Skin epidermis (tissue), 12 donors: ENCODE measurements at regions not wholly inside any gene's neighbourhood (a gene's known extent, or its start where the extent isn't known, plus 50 kb on each side); places are given as distances from the start of the nearest gene placed in this dataset.

ENCODE experiments used
- H3K27ac ChIP-seq, 21 experiments: fragments of 200-600 bp; sonication (generic) in 11 of 21; one replicate each; pipeline ENCODE4 v1.5.0; 2020; ENCODE audit warnings: mild to moderate bottlenecking in 3 of 21, inconsistent platforms in 2 of 21, moderate library complexity in 2 of 21
- H3K4me3 ChIP-seq, 7 experiments: fragments of 200-600 bp; sonication (generic) in 2 of 7; one replicate each; pipeline ENCODE4 v1.5.0; 2020; ENCODE audit warnings: inconsistent platforms in 2 of 7, mild to moderate bottlenecking in 2 of 7, moderate library complexity in 1 of 7

DNA sequence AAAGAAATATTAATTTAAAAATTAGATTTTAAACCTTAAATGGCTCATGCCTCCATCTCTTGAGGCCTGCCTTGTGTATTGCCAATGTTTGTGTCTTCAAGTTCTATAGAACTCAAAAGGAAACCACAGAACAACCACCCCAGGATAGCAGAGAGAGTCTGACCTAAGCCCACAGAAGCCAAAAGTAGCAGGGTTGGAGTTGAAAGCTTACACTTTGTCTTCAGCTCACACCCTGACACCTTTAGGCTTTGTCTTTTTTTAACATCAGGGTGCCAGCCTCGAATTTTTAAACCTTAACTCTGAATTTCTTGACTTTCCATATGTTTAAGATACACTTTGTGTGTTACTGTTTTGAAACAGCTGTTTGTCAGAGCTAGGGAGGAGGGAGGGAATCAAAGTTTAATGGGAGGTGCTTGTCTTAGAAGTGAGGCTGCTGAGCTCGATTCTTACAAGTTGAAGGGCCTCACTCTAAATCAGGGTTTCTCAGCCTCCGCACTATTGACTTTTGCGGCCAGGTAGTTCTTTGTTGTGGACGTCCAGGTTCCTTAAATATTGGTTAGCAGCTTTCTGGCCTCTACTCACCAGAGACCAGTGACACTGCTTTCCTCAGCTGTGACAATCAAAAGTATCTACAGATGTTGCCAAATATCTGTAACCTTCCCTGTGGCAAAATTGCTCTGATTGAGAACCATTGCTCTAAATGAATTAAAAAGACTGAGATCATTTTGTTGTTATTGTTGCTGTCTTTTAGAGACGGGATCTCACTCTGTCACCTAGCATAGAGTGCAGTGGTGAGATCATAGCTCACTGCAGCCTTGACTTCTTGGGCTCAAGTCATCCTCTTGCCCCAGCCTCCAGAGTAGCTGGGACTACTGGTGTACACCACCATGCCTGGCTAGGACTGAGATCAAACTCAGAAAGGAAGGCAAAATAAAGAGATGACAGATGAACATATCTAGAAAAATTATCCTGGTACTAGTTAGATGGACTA, 139.2 kb upstream of the EOMES start:
- Histone ChIP-seq H3K4me3 (no peak overlapping the region), H3K27ac (peak overlapping the region in 1 of 21 experiments; percentile 10)

DNA sequence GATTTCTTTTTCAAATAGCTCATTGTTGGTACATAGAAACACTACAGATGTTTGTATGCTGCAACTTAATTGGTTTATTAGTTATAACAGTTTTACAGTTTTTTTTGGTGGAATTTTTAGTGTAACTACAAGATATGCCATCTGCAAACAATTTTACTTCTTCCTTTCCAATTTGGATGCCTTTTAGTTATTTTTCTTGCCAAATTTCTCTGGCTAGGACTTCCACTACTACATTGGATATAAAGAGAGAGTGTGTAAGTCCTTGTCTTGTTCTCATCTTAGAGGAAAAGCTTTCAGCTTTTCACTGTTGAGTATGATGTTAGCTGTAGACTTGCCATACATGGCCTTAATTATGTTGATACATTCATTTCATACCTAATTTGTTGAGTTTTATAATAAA, 143.6 kb upstream of the EOMES start:
- Histone ChIP-seq H3K27ac (no peak overlapping the region), H3K4me3 (no peak overlapping the region)

DNA sequence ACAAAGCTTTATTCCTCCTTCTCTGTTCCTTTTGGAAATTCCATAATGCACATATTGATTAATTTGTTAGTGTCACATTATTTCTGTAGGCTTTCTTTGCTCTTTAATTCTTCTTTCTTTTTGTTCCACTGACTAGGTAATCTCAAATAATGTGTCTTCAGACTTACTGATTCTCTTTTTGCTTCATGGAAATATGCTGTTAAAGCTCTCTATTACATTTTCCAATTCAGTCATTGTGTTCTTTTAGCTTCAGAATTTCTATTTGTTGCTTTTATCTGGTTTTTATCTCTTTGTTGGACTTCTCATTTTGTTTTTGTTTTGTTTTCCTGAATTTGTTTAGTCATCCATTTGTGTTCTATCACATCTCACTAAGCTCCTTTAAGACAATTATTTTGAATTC, 147.0 kb upstream of the EOMES start:
- Histone ChIP-seq H3K27ac (no peak overlapping the region), H3K4me3 (no peak overlapping the region)

DNA sequence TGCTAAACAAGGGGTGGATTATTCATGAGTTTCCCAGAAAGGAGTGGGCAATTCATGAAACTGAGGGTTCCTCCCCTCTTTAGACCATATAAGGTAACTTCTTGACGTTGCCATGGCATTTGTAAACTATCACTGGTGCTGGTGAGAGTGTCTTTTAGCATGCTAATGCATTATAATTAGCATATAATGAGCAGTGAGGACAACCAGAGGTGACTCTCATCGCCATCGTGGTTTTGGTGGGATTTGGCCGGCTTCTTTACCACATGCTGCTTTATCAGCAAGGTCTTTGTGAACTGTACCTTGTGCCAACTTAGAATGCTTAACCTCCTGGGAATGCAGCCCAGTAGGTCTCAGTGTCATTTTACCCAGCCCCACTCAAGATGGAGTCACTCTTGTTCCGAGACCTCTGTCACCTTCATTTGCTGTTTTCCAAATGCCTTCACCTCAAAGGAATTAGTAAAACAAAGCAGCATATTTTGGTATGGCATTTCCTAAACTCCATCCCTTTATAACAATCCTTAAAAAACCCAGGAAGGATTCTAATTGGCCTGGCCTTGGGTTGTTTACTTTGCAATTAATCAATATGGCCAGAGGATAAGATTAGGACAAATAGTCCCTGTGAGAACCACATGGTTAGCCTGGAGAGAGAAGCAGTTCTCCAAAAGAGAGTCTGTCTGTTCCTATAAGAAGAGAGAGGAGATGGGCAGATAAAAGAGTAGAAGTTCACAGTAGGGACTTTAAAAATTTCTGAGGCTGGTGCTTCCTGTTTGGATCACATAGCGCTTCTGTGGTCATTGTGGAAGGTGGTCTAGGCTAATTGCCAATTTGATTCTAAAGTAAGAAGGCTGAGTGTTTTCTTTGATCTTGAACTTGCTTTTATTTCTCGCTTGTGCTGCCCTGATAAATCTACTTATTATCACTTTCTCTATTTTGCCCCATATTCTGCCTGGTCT, 155.2 kb upstream of the EOMES start:
- Histone ChIP-seq H3K4me3 (no peak overlapping the region), H3K27ac (peak overlapping the region in 1 of 21 experiments; percentile 30)

DNA sequence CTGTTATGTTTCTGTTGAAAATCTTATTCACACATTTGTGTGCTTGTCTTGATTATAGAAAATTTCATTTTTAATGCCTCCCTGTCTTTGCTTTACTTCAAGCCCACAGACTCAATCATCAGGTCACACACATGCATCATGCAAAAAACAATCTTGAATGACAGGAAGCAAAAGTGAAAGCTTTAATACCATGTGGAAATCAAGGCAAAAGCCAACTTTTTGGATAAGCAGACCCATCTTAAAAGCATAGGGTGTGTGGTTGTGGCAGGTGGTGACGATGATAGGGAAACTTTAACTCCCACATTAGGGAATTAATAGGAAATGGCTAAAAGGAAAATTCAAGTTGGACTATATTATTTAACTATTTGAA, 155.9 kb upstream of the EOMES start:
- no peak overlapping the region for H3K4me3 ChIP-seq
- peak overlapping the region in 1 of 21 experiments; percentile 30 for H3K27ac ChIP-seq

DNA sequence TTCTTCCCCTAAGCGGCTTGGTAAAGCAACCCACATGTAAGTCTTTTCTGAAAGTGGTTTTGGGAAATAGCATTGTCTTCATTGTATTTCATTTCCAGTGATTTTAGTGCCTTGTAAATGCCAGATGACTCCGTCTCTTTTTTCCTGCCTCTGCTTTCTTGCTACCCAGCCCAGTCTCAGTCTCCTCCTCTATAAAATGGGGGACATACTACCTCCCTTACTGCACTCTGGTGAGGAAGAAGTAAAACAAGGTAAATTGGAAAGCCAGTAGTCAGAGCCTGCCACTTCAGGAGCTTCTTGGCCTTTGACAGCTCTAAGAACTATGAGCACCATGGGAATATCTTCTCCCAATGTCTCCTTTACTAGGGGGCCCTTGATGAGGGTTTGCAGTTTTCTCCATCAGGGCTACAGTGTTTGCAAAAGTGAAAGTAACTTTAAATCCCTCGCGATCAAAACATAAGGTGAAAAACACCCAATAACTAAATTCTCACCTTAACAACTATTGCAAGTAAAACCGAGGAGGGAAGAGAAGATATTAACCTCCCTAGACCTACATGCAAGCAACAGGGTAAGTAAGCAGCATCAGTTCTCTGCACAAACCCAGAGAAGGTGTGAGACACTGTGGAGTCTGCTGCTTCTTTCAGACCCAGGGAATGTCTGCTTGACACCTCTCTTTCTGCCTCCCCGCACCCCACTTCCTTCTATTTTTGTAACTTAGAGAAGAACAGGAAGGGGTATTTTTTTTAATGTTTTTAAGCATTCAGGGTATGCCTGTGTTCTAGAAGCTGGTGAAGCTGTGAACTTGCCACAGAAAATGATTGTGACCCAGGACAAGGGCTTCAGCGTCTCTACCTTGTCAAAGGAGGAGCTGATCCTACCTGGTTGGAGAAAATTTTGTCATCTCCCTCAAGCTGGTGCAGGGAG, 159.1 kb upstream of the EOMES start:
- Histone ChIP-seq H3K4me3 (peak overlapping the region in 1 of 7 experiments; percentile 5), H3K27ac (peak overlapping the region in 9 of 21 experiments; percentile 16 to 80 (median 42))

DNA sequence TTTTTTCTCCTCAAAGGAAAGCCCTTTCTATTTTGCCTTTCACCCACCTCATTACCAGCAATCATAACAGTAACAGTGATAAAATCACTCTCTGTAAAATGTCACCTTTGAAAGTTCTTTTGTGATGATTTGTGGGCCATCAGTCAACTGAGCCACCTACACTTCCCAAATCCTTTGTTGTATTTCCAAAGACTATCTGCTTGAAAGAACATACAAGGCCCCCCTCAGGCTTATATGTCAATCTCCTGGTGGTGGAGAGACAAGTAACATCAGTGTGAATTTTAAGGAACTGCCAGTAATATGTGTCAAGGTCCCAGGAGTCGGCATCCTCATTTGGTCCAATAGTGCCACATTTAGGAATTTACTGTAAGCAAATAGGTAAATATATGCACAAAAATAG, 161.1 kb upstream of the EOMES start:
- Histone ChIP-seq H3K27ac (no peak overlapping the region), H3K4me3 (no peak overlapping the region)

DNA sequence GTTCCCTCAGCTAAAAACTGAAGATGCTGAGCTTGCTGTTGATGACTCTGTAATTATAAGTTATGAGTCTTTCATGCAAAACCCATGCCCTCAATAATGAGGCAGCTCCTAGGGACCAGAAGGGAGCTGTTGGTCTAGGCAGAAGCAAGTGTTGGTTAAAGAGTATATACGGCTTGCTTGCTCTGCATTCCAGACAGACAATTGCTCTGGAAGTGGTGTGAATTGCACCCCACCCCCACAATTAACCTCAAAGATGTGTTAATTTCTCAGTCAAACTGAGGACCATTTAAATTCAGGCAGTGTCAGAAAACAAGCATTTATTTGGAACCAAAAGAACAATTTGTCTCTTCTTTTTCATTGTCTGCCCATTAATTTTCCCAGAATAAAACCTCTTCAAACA, 163.5 kb upstream of the EOMES start:
- no peak overlapping the region for H3K4me3 ChIP-seq
- H3K27ac ChIP-seq, result no peak overlapping the region

DNA sequence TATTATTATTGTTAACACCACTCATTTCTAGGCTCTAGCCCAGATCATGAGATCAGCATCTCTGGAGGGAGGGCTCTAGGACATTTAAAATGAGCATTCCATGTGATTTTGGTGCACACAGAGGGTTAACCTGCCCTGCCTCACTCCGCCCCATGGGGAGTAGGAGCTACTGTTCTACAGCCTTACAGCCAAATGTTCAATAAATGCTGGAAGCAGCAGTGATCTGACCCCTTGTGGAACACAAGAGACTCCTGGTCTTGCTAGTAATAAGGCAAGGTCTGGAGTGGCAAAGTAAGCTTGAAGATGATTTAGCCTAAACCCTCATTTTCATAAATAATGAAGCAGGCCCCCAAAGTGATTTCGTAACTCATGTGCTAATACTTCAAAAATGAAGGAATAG, 166.4 kb upstream of the EOMES start:
- Histone ChIP-seq H3K27ac (no peak overlapping the region), H3K4me3 (no peak overlapping the region)

DNA sequence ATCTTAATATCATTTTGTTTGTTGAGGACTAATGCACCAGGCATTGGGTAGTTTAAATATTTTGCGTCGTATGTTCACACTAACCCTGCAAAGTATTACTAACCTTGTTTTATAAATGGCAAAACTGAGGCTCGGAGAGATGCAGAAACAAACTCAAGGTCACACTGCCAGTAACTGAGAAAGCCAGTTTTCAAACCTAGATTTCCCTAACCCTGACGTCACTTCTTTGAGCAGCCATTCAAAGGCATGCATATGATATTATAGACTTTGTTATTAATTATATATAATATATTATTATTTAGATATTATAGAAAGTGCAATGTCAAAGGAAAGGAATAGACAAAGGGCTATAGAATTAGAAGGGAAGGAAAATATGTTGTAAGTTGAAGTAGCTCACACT, 167.6 kb upstream of the EOMES start:
- Histone ChIP-seq H3K27ac (no peak overlapping the region), H3K4me3 (no peak overlapping the region)

DNA sequence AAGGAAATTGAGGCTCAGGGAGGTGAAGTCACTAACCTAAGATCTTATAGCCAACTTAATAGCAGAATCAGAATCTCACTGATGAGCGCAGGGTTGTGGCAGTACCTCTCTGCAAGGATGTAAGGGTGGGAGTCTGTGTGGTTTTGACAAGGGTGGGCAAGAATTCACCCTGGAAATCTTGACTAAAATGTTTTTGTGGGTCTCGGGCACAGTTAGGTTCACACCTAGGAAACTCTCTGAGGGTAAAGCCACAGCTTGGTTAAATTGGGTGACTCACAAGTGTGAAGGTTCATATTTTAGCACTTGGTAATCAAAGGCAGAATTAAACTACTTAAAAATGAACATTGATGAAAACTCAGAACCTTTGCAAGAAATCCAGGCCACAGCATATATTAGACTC, 178.2 kb upstream of the EOMES start:
- Histone ChIP-seq H3K27ac (no peak overlapping the region), H3K4me3 (no peak overlapping the region)

DNA sequence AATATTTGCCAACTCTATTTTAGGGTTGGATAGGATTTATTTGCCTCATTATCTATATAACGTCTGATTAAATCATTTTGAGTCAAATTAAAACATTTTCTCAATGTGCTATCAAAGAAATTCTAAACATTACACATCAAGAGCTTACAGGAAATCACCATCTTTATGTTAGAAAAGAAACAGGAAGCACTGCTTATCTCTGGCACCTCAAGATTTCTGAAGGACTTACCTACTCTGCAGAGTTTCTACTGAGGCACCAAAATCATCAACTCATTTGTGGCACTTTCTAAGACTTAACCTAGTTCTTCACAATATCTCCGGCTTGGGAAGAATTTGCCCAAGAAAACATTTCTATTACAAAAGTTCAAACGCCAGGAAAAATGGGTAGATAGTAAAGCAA, 181.3 kb upstream of the EOMES start:
- H3K27ac ChIP-seq, result no peak overlapping the region

DNA sequence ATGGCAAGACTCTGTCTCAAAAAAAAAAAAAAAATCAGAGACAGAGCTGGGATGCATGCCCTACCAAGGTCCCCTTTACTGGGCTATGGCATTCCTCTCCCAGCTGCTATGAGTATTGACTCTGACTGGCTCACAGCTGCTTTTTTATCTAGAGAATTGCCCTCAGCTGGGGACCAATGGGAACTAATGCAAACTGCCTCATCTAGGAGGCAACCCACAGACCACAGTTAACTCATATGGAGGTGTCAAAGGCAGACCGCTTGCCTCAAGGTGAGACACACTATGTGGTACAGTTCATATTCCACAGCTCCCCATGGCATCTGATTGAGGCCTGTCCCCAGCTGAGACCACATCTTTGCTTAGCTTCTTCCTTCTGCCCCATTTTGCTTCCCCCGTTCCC, 183.5 kb upstream of the EOMES start:
- H3K27ac ChIP-seq, result no peak overlapping the region
- no peak overlapping the region for H3K4me3 ChIP-seq

More for the DNA sequence above, 181.3 kb upstream of the EOMES start:
- no peak overlapping the region for H3K4me3 ChIP-seq

DNA sequence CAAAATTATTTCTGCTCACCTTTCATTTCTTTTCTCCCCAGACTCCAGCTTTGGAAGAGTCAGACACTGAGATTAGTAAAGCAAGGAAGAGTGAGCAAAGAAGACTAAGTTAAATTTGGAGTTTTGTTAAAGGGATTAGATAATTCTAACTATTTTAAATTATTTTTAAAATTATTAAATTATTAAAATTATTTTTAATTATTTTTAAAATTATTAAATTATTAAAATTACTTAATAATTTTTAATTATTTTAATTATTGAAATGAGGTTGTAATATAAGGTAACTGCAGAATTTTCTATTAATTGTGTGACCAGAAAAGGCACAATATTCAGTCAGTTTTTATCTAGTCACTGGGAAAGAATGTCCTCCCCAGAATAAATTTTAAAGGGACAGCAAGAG, 185.0 kb upstream of the EOMES start:
- no peak overlapping the region for H3K27ac ChIP-seq
- H3K4me3 ChIP-seq, result no peak overlapping the region

DNA sequence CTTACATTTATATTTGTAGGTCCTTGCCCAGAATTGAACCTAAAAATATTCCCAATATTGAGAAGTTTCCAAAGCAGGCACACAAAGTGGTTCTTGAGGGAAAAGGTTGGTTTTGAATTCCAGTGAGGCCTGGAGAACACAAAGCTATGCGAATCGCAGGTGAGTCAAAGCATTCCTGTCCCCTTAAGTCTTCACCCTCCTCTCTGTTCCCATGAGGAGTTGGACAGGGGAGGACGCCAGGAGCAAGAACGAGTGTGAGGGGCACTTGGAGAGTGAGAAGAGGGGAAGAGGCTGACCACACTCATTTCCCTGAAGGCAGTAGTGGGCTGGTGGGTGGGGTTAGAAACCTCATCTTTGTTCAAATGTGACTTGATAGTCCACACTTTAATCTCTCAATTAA, 185.8 kb upstream of the EOMES start:
- H3K27ac ChIP-seq, result no peak overlapping the region
- H3K4me3 ChIP-seq, result no peak overlapping the region

DNA sequence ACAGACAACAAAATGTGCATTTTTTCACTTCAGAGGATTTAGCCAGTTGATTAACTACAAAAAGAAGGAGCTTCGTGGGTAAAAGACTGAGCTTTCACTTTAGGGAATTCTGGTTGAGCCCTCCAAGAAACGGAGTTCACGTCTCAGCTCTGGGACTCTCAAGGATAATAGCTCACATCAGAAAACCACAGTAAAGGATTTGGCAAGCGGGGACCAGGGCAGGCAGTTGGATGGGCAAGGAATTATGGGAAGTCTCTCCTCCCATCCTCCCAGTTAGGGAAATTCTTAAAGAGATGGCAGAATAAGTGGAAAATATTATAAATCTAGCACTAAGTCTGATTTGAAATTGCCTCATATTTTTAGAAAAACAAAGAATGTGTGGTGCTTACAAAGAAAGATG, 188.3 kb upstream of the EOMES start:
- peak overlapping the region in 2 of 21 experiments; percentile 5 to 66 for H3K27ac ChIP-seq
- no peak overlapping the region for H3K4me3 ChIP-seq

DNA sequence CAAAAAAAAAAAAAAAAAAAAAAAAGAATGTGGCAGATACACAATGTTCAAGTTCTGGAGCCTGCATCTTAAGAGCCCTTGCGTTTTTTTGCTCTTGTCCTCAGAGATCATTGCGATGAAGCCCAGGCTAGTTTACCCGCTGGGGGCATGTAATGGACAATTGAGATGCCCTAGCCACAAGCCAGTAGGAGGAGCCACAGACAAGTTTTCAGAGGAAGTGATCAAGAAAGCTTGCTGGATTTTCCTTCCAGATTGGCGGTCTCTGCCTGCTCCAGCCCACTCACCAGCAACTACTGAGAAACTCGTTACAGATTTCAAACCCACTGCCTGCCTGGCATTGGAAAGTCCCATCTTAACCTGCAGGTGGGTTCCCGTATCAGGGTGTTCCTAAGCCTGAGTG, 192.1 kb upstream of the EOMES start:
- H3K27ac ChIP-seq, result no peak overlapping the region
- no peak overlapping the region for H3K4me3 ChIP-seq

DNA sequence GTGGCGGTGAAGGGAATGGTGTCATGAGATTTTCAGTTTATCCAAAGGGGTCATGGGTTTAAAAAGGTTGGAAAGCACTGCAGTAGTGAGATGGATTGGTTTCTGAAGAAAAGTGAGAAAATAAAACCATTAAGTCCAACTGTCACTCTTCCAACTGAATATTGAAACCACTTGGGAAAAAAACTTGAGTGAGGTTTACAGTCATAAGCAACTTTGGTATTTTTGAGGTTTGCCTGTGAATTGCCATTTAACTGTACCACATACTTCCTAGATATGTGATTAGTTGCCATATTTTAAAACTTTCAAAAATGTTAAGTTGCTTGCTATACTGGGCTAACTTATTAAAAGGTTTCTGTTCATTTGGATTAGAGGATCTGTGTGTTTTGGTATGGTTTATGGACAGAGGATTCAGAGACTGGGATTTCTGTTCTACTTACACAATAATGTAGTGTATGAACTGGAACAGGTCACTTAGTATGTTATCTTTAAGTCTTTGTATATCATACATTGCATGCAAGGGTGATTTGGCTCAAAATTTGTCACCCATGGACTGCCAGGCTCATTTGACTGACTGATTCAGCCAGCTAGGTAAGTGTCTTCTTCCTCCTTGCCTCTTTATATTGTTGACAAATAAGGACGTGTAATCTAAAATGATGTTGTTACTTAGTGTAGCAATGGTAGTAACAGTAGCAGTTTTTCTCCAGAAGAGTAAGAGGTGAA, 201.4 kb upstream of the EOMES start:
- Histone ChIP-seq H3K27ac (no peak overlapping the region), H3K4me3 (no peak overlapping the region)

DNA sequence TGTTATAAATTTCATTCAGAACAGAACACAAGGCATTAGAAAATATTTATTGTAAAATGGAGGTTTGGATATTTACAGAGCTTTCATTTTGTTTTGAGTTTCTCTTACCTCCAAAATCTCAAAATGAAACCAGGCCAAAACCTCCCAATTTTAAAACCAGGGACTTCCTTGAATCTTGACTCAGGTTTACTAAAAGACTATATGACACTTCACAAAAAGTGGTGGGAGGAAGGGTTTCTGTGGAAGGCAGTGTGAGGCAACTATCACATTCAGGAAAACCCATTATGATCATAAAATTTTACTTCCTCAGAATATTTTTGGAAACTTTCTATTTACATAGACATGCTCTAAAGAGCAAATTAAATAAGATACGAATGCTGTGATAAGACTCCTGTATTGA, 205.8 kb upstream of the EOMES start:
- Histone ChIP-seq H3K4me3 (no peak overlapping the region), H3K27ac (no peak overlapping the region)
